ENCODE measurements at regions not wholly inside any gene's neighbourhood (a gene's known extent, or its start where the extent isn't known, plus 50 kb on each side); places are given as distances from the start of the nearest gene placed in this dataset.

GRCh38 chr21:28159396-28159795 lies 833.3 kb downstream of the LTN1 start (continued):
- TF ChIP-seq, protein P1, sequence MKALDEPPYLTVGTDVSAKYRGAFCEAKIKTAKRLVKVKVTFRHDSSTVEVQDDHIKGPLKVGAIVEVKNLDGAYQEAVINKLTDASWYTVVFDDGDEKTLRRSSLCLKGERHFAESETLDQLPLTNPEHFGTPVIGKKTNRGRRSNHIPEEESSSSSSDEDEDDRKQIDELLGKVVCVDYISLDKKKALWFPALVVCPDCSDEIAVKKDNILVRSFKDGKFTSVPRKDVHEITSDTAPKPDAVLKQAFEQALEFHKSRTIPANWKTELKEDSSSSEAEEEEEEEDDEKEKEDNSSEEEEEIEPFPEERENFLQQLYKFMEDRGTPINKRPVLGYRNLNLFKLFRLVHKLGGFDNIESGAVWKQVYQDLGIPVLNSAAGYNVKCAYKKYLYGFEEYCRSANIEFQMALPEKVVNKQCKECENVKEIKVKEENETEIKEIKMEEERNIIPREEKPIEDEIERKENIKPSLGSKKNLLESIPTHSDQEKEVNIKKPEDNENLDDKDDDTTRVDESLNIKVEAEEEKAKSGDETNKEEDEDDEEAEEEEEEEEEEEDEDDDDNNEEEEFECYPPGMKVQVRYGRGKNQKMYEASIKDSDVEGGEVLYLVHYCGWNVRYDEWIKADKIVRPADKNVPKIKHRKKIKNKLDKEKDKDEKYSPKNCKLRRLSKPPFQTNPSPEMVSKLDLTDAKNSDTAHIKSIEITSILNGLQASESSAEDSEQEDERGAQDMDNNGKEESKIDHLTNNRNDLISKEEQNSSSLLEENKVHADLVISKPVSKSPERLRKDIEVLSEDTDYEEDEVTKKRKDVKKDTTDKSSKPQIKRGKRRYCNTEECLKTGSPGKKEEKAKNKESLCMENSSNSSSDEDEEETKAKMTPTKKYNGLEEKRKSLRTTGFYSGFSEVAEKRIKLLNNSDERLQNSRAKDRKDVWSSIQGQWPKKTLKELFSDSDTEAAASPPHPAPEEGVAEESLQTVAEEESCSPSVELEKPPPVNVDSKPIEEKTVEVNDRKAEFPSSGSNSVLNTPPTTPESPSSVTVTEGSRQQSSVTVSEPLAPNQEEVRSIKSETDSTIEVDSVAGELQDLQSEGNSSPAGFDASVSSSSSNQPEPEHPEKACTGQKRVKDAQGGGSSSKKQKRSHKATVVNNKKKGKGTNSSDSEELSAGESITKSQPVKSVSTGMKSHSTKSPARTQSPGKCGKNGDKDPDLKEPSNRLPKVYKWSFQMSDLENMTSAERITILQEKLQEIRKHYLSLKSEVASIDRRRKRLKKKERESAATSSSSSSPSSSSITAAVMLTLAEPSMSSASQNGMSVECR (CRISPR knock-in tag; IDR thresholded peaks at IDR 0.05; ENCODE audit: borderline replicate concordance), result no peak
- no peak for TF ChIP-seq ZBTB43 (CRISPR knock-in tag; IDR thresholded peaks at IDR 0.05)
- TF ChIP-seq, protein P2, sequence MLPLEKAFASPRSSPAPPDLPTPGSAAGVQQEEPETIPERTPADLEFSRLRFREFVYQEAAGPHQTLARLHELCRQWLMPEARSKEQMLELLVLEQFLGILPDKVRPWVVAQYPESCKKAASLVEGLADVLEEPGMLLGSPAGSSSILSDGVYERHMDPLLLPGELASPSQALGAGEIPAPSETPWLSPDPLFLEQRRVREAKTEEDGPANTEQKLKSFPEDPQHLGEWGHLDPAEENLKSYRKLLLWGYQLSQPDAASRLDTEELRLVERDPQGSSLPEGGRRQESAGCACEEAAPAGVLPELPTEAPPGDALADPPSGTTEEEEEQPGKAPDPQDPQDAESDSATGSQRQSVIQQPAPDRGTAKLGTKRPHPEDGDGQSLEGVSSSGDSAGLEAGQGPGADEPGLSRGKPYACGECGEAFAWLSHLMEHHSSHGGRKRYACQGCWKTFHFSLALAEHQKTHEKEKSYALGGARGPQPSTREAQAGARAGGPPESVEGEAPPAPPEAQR (CRISPR knock-in tag; IDR thresholded peaks at IDR 0.05), result no peak
- no peak for TF ChIP-seq FOXK1 (CRISPR knock-in tag; IDR thresholded peaks at IDR 0.05)
- TF ChIP-seq EMX1 (CRISPR knock-in tag; IDR thresholded peaks at IDR 0.05), result no peak
- TF ChIP-seq FOXP1 (CRISPR knock-in tag; IDR thresholded peaks at IDR 0.05; ENCODE audit: borderline replicate concordance), result no peak

GRCh38 chr21:28156590-28156989 lies 836.1 kb downstream of the LTN1 start:
- Mint-ChIP-seq H3K9me3 (peaks cover 13% of the 10 kb centered on the region), H3K4me1 (peaks cover 8% of the 10 kb centered on the region), H3K36me3 (0 out of 2 replicates have a peak, but pooled peaks cover 2% of the 10 kb centered on the region), H3K27ac (no peak overlapping the region), H3K27me3 (ENCODE audit: low read depth) (no peaks in the 10 kb centered on the region), H3K4me3 (no peak overlapping the region)
- POLR2A ChIA-PET, result no interaction called here
- CTCF ChIA-PET, result no interaction called here
- DNase-seq (ENCODE audit: low spot score) (no peak), ATAC-seq (no peak)
- TF ChIP-seq, protein P3, sequence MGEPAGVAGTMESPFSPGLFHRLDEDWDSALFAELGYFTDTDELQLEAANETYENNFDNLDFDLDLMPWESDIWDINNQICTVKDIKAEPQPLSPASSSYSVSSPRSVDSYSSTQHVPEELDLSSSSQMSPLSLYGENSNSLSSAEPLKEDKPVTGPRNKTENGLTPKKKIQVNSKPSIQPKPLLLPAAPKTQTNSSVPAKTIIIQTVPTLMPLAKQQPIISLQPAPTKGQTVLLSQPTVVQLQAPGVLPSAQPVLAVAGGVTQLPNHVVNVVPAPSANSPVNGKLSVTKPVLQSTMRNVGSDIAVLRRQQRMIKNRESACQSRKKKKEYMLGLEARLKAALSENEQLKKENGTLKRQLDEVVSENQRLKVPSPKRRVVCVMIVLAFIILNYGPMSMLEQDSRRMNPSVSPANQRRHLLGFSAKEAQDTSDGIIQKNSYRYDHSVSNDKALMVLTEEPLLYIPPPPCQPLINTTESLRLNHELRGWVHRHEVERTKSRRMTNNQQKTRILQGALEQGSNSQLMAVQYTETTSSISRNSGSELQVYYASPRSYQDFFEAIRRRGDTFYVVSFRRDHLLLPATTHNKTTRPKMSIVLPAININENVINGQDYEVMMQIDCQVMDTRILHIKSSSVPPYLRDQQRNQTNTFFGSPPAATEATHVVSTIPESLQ (CRISPR knock-in tag; IDR thresholded peaks at IDR 0.05), result no peak
- TF ChIP-seq CBFB (CRISPR knock-in tag; IDR thresholded peaks at IDR 0.05; ENCODE audit: low read depth) (no peak), NR2C2 (CRISPR knock-in tag; IDR thresholded peaks at IDR 0.05) (no peak)

DNA sequence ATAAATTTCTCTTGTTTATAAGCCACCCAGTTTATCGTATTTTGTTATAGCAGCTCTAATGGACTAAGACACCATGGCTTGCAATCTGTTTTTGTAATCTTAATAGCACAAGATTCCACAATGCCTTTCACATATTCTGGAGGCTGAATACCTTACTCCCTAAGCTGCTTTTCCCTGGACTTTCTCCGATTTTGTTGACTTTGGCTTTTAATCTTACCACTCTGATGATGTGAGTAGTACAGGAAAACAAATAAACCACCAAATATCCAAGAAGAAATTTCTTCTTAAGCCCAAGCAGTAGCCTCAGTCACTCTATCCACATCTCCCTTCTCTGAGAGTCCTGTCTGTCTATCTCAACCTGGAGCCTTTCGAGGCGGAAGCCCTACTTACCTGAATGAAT lies 838.6 kb downstream of the LTN1 start:
- CTCF ChIA-PET, result no interaction called here
- DNase-seq (ENCODE audit: low spot score) (no peak), ATAC-seq (no peak)
- H3K4me1 Mint-ChIP-seq, result no peaks in the 10 kb centered on the region
- POLR2A ChIA-PET, result no interaction called here
- H3K27ac Mint-ChIP-seq, result no peak overlapping the region
- H3K4me3 Mint-ChIP-seq, result no peak overlapping the region
- no peaks in the 10 kb centered on the region for H3K36me3 Mint-ChIP-seq
- no peaks in the 10 kb centered on the region for H3K27me3 Mint-ChIP-seq (ENCODE audit: low read depth)
- H3K9me3 Mint-ChIP-seq, result peaks cover 12% of the 10 kb centered on the region
- TF ChIP-seq SP1 (CRISPR knock-in tag; conservative IDR thresholded peaks at IDR 0.05), result no peak
- TF ChIP-seq GABPB1 (CRISPR knock-in tag; IDR thresholded peaks at IDR 0.05), result no peak
- TF ChIP-seq SMAD3 (CRISPR knock-in tag; IDR thresholded peaks at IDR 0.05; ENCODE audit: borderline replicate concordance), result no peak
- no peak for TF ChIP-seq TP53 (CRISPR knock-in tag; IDR thresholded peaks at IDR 0.05)
- TF ChIP-seq USF2 (CRISPR knock-in tag; IDR thresholded peaks at IDR 0.05), result no peak
- no peak for TF ChIP-seq NFYB (CRISPR knock-in tag; conservative IDR thresholded peaks at IDR 0.05; ENCODE audit: low read depth)
- TF ChIP-seq TEAD1 (CRISPR knock-in tag; IDR thresholded peaks at IDR 0.05), result no peak
- no peak for TF ChIP-seq NR2C2 (CRISPR knock-in tag; IDR thresholded peaks at IDR 0.05)
- TF ChIP-seq, protein P4, sequence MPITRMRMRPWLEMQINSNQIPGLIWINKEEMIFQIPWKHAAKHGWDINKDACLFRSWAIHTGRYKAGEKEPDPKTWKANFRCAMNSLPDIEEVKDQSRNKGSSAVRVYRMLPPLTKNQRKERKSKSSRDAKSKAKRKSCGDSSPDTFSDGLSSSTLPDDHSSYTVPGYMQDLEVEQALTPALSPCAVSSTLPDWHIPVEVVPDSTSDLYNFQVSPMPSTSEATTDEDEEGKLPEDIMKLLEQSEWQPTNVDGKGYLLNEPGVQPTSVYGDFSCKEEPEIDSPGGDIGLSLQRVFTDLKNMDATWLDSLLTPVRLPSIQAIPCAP (CRISPR knock-in tag; IDR thresholded peaks at IDR 0.05), result no peak
- no peak for TF ChIP-seq NFE2L1 (CRISPR knock-in tag; IDR thresholded peaks at IDR 0.05)
- TF ChIP-seq, protein P5, sequence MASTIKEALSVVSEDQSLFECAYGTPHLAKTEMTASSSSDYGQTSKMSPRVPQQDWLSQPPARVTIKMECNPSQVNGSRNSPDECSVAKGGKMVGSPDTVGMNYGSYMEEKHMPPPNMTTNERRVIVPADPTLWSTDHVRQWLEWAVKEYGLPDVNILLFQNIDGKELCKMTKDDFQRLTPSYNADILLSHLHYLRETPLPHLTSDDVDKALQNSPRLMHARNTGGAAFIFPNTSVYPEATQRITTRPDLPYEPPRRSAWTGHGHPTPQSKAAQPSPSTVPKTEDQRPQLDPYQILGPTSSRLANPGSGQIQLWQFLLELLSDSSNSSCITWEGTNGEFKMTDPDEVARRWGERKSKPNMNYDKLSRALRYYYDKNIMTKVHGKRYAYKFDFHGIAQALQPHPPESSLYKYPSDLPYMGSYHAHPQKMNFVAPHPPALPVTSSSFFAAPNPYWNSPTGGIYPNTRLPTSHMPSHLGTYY (CRISPR knock-in tag; IDR thresholded peaks at IDR 0.05), result no peak
- no peak for TF ChIP-seq SMAD4 (CRISPR knock-in tag; IDR thresholded peaks at IDR 0.05)
